ENCODE measurements at regions not wholly inside any gene's neighbourhood (a gene's known extent, or its start where the extent isn't known, plus 50 kb on each side); places are given as distances from the start of the nearest gene placed in this dataset.
"Not testable (repeated sequence)": the region's sequence is repeated elsewhere in the genome, so short reads cannot be mapped to it uniquely, and the experiment has no call there.

DNA sequence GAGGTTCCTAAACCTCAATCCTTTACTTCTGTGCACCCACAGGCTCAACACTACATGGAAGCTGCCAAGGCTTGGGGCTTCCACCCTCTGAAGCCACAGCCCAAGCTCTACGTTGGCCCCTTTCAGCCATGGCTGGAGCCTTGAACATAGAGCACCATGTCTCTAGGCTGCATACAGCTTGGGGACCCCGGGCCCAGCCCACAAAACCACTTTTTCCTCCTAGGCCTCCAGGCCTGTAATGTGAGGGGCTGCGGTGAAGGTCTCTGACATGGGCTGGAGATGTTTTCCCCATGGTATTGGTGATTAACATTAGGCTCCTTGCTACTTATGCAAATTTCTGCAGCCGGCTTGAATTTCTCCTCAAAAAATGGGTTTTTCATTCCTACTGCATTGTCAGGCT is 179.4 kb upstream of the C21orf91 start:
- DNase-seq; intact Hi-C loops (cut with DNase I): not testable (repeated sequence)

DNA sequence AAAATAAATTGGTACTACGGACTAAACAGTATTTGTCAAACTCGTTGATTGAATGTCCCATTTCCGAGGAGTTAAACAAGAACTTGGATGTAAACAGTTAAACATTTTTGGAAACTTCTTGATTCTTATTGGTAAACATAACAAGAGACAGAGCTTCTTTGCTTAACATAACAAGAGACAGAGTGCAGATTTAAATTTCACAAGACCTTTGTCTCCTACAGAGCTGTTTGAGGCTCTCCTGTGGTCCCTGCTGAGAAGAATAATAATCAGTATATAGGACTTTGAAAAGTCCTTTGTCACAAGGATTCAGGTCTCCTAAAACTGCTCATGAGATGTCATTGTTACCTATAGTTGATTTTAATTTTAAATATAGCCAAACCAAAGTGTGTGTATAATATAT is 170.6 kb upstream of the C21orf91 start:
- intact Hi-C loops (cut with DNase I) = no loop called here

DNA sequence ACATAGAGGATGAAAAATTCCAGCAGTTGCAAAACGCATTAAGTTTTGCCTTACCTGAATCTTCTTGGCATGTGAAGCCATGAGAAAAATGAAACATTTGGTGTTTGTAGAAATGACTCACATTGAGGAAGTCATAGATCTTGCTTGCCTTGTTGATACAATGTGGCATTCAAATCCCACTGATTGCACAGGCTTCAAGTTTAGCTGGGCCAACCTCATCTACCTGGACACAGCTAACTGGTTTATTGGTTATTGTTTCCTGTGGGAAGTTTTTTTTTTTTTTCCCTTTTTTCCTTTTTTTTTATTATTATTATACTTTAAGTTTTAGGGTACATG is 168.9 kb upstream of the C21orf91 start:
- no peak for DNase-seq
- intact Hi-C loops (cut with DNase I) = no loop called here

More for the DNA sequence above, 170.6 kb upstream of the C21orf91 start:
- no peak for DNase-seq

DNA sequence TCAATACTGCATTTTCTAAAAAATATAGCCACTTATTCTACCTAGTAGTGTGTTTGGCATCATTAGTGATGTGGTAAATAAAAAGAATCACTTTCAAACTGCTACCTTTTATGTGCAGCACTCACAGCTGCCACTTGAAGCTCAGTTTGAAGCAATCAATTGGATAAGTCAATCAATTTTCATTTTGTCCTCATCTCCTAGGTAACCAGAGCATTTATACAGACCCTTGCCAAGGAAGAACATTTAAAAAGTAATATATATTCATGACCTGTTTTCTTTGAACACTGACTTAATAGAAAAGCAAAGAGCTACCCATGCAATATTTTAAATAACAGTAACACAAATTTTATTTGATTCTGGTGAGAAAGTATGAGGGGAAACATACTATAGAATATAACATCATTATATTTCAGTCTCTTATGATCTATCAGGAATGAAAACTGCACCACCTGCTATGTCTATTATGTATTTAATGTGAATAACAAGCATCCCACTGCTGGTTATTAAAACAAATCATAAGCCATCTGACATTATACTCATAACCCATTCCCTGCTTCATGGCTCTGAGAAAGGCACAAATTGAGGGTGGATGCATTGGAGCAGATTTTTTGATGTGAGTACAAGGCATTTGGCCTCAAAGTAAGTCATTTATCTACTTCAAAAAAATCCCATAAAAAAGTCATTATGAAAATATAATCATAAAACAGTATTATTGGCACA is 168.4 kb upstream of the C21orf91 start:
- no peak for DNase-seq
- intact Hi-C loops (cut with DNase I) = no loop called here

DNA sequence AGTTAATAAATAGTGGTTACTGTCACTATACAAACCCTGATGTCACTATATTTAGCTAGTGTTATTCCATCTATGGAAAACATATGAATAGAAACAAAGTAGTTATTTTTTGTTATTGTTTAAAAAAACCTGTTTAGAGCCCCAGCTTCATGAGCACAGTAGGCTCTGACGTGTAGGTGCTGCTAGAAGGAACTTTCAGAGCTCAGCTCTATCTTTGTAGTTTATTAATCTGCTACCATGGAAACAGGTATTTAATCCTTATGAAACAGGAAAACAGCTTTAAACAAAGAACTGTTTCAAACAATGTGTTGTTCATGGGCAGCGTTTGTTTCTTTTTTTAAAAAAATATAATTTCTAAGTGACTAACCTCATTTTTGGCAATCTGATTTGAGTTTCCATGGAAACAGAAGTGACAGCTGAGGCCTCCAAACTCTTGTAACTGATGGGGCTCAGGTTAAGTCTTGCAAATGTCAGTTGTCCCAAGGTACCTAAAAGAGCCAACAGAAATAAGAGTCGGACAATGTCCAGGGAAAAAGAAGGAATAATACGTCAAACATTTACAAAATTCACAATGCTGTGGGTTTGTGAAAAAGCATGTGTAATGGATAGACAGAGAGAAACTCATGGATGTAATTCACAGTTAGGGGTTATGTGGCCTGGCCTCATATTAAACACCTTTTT is 162.0 kb upstream of the C21orf91 start:
- no peak for DNase-seq

DNA sequence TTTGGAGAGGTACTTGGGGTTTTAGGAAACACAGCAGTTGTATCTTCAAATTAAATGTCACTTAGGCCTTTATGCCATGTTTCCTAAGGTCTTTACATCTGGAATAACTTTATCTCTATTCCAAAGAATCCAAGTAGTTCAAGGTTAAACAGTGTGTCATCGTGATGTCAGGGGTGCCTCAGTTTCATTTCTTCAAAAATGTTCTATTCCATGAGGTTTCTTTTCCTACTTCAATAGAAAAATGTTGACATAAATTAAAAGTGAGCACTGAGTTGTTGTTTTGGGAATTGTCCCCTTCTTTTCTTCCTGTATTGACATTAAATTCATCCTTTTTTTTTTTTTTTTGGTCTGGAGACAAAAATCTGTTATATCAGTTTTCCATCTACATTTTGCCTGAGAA is 160.6 kb upstream of the C21orf91 start:
- no peak for DNase-seq
- intact Hi-C loops (cut with DNase I) = no loop called here

More for the DNA sequence above, 162.0 kb upstream of the C21orf91 start:
- intact Hi-C loops (cut with DNase I) = no loop called here

DNA sequence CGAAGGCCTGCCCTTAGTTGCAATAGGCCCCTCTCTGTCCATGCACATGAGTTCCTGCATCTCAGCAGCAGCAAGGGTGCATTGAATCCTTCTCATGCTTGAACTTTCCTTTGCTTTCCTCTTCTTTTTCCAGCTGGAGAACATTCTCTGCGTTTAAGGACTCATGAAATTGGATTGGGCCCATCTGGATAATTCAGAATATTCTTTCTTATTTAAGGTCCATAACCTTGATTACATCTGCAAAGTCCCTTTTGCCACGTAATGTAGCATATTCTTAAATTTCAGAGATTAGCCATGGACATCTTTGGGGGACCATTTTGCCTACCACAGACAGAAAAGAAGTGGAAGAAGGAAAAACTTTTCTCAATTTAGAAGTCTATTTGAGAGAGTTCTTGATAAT is 159.7 kb upstream of the C21orf91 start:
- intact Hi-C loops (cut with DNase I) = no loop called here
- no peak for DNase-seq

DNA sequence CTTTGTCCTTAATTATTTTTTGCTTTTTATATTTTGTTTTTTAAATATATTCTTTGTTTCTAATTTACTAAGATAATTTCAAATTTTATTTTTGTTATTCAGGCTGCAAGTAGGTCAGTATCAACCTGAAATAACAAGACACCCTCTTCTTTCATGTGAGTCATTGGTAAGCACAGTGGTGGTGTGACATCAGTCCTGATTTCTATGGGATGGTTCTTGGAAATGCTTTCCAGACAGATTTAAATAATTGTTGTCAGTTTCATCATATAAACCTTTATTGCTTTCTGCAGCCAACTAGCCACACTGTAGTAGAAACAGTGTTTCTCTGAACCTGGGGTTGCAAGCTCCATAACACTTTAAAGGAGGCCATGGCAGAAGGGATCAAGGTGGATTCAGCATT is 157.5 kb upstream of the C21orf91 start:
- no peak for DNase-seq
- intact Hi-C loops (cut with DNase I) = no loop called here

DNA sequence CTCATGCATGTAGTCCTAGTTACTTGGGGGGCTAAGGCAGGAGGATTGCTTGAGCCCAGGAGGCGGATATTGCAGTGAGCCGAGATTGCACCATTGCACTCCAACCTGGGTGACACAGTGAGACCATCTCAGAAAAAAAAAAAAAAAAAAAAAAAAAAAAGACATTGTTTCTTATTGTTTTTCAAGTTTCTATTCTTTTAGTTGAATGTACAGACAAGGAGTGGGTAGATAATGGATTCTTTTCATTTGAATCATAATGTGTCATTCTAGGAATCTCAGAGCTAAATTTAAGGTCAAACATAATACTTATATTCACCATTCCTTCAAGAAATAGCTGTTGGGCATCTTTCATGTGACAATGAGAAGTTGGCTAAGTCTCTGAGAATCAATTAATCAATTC is 157.0 kb upstream of the C21orf91 start:
- intact Hi-C loops (cut with DNase I) = no loop called here

DNA sequence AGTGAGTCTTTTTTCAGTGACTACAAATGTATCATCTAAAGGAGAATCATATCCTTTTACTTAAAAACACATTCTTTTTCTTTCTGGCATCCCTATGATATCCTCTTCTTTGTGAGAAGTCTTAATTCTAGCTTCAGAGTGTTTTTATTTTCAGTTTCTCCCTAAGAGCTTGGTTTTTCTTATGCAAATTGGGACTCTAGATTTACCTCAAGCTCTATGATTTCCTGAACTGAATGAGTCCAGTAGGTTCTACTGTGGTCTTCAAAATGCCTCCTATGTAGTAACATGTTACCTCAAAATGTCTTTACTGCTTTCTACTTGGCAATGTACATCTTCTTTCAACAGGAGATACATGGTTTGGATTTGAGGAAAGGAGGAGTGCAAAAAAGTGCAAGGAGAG is 148.2 kb upstream of the C21orf91 start:
- intact Hi-C loops (cut with DNase I) = no loop called here
- DNase-seq = no peak

More for the DNA sequence above, 157.0 kb upstream of the C21orf91 start:
- no peak for DNase-seq

DNA sequence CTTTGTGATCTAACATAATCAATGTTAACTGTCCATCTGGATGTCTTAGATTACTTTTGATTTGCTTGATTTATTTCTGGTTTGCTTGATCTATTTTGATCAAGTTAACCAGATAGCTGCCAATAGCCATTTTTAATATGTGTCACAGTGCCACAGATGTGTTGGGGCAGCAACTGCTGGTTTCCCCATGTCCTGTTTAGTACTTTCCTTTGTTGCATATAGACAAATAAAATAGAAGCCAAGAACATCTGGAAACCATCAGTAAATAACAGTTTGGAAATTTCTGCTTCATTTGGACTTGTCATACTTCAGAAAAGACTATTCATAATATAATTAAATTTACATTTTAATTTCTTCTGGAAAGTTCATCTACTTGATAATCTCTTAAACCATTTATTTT is 145.6 kb upstream of the C21orf91 start:
- intact Hi-C loops (cut with DNase I) = no loop called here

DNA sequence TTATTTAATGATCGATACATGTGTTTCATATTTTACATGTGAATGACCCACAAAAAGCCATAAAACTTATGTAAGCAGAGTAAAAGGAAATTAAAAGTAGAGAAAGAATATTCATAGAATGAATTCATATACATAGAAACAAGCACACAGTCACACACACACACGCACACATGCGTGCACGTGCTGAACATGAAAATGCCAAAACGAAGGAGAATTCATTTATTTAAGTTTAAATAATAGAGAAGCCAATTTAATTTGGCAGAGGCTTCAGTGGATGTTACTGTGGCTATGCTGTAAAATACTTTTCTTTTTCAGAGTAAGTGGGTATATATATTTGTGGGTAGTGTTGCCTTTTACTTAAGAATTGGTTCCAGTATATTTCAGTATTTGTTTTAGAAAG is 145.0 kb upstream of the C21orf91 start:
- intact Hi-C loops (cut with DNase I) = no loop called here
- DNase-seq = no peak

More for the DNA sequence above, 145.6 kb upstream of the C21orf91 start:
- DNase-seq = no peak

DNA sequence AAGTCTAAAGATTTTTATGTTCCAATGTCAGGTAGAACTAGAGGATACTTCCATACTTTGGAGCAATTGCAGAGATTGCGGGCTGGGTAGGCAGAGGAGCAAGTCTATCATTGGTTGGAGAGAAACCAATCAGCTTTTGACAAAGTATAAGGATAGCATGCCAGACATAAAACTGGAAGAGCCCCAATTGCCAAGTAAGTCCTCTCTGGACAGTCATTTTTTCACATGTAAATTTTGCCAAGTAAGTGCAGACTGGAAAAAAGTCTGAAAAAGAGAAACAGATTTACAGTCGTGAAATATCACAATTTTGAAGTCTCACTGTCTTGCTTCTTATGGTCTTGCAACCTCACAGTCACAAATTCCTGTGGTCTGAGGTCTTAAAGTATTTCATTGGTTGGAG is 131.4 kb upstream of the C21orf91 start:
- intact Hi-C loops (cut with DNase I) = no loop called here

DNA sequence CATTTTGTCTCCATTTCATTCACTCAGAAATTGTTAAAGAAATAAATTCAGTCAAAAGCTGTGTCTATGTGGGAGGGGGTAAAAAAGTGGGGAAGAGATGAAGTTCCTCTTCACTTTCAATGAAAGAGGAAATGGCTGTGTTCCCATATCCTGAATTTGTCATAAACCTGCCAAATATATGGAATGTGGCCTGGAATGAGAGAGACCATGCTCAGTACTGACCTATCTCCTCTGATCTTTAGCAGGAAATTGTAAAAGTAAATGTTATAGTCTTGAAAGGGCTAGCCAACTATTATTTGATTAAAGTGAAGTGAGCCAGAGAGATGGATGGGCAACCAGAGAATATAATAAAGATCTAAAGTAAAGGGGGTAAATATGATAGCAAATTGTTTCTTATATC is 130.3 kb upstream of the C21orf91 start:
- intact Hi-C loops (cut with DNase I) = no loop called here
- DNase-seq = no peak

More for the DNA sequence above, 131.4 kb upstream of the C21orf91 start:
- no peak for DNase-seq

DNA sequence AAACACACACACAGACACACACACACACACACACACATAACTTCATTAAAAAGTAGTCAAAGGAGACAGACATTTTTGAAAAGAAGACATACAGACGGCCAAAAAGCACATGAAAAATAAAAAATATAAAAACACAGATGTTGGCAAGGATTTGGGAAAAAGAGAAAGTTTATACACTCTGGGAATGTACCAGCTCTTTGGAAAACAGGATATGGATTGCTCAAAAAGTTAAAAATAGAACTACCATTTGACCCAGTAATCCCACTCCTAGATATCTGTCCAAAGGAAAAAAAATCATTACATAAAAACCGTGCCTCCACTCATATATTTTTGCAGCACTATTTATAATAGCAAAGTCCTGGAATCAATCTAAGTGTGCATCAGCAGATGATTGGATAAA is 128.4 kb upstream of the C21orf91 start:
- DNase-seq = no peak
- intact Hi-C loops (cut with DNase I) = no loop called here

DNA sequence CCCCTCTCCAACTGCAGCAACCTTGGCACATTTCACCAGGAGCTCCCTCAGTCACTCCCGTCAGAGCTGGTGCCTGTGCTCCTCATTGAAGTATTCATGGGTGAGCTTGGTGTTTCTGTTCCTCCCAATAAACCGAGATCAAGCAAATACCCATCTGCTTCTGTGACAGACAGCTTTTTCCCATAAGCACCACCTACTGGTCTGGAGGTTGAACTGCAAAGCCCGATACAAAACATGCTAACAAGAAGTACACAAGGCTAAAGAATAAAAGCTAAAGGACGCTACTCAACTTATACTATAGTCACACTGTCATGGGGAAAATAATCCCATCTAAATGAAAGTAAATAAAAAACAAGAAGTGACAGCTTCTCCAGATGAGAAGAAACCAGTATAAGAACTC is 111.9 kb upstream of the C21orf91 start:
- DNase-seq = no peak
- intact Hi-C loops (cut with DNase I) = no loop called here

DNA sequence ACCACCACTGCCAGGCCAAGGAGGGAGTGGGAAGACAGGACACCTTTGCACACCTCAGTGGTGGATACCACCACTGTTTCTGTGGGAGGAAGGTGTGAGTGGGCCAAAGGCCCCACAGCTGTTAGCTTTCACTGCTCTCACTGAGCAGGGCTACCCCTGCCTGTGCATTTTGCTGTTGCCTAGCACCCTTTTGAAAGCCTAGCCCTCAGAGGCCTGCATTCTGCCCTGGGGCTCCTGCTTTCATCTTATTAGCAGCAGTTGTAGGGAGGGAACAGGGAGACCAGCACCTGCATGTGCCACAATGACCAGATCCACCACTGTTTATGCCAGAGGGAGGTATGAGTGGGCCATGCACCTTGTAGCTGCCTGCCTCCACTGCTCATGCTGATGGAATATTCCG is 110.9 kb upstream of the C21orf91 start:
- no peak for DNase-seq
- intact Hi-C loops (cut with DNase I) = no loop called here

DNA sequence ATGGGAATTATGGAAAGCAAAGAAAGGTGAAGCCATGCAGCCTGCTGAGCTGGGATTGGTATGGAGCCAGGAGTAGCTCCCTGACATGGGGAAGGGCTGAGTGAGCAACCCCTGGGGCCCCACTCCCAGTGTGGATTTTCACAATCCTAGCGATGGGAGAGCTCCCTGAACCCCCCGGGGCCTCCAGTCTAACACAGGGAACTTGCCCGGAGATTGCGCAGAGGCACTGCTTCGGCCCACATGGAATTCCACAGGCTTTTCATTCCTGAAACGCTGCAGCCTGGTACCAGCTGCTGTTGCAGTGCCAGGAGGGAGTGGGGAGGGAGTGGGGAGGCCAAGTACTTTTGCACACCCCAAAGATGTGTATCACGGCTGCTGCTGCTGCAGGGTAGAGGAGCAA is 110.4 kb upstream of the C21orf91 start:
- intact Hi-C loops (cut with DNase I) = loop anchor here (10.0 kb wide), 1 partner anchor 255 kb away; no protein-coding TSS in a partner anchor
- no peak for DNase-seq

DNA sequence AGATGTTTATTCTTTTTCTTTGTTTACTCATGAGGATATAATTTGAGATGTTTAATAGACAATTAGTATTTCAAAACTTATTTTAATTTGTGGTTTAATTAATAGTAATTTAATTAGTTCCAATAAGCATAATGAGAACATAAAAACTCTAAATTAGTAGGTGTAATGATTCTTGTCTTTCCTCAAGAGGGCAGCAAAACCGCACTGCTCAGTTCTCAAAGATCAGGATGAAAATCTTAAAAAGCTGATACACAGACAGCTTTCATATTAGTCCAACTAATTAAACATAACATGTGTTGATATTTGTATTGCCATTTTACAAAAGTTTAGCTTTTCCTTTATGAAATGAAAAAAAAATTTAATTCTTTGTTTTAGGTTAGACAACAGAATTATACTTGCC is 106.7 kb upstream of the C21orf91 start:
- intact Hi-C loops (cut with DNase I) = loop anchor here (10.0 kb wide), 1 partner anchor 251 kb away; no protein-coding TSS in a partner anchor
- DNase-seq = peak in 20 of 42 donors; percentile 15 to 61 (median 33)

DNA sequence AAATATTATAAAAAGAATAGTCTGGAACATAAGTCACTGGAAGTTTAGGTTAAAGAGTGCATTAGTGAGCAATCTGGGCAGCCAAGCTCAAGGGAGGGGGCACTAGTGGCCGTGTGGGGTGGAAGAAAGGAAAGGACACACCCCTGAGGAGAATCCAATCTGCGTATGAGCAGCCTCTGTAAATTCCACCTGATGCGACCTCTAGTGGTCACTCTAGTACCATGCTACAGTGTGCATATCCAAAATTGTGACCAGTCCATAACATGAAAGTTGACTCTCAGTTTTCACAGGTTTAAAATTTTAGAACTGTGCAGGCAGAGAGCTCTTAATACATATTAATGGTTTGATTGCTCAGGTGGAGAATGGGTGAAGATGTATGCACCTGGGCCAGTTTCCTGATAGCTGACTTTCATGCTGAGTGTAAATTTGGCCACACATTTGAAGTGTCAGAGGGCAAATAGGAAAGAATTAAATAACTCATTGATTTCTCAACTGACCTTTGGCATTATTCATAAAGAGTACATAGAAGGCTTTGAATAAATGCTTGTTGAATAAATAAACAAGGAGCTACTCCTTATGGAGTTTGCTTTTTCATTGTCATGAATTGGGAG is 105.9 kb upstream of the C21orf91 start:
- intact Hi-C loops (cut with DNase I) = loop anchor here (10.0 kb wide), 1 partner anchor 250 kb away; no protein-coding TSS in a partner anchor
- peak in 28 of 42 donors; percentile 11 to 79 (median 48) for DNase-seq
